GM06990 (cell line): ENCODE measurements at regions not wholly inside any gene's neighbourhood (a gene's known extent, or its start where the extent isn't known, plus 50 kb on each side); places are given as distances from the start of the nearest gene placed in this dataset.
A peak's percentile ranks its signal among the peaks of the same experiment; 100 is the strongest.

Source experiments
- DNase-seq: peaks from one replicate; pipeline ENCODE4 v3.0.0-alpha.2; 2011; ENCODE audit not compliant: insufficient read length; ENCODE audit errors: extremely low read depth
- H3K27me3 ChIP-seq: replicated peaks from 2 replicates; pipeline ENCODE4 v1.6.0; 2011; ENCODE audit warnings: low read length; ENCODE audit not compliant: control insufficient read depth, insufficient read depth
- H3K36me3 ChIP-seq: 2 replicates; pipeline ENCODE4 v1.5.1; 2011; ENCODE audit warnings: low read length; ENCODE audit not compliant: control insufficient read depth, insufficient read depth
- H3K4me3 ChIP-seq: replicated peaks from 2 replicates; pipeline ENCODE4 v1.5.1; 2011; ENCODE audit warnings: low read depth, mild to moderate bottlenecking, control low read depth, low read length
- TF ChIP-seq, protein P1 (sequence below): IDR thresholded peaks from 2 replicates; pipeline ENCODE4 v1.5.1; 2011; ENCODE audit warnings: low read length, control low read depth, mild to moderate bottlenecking, inconsistent platforms; ENCODE audit not compliant: insufficient read depth, poor library complexity, severe bottlenecking

DNA sequence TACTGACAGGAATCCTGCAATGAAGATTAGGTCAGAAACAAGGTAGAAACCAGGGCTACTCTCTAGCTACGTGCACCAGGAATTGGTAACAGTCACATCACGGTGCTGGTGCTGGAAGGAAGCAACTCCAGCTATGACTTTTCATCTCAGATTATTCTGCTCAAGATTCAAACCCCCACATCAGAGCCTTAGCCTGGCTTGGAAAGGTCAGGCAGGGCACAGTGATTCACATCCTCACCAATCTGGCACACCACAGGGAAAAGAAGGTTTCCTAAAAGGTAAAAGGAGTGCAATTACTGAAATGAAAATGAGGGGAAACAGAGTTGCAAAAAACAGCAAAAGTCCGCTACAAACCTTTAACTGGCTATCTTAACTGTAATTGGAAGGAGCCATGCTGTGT, 240.2 kb upstream of the NPSR1 start:
- no peaks in the 10 kb centered on the region for H3K36me3 ChIP-seq
- TF ChIP-seq, protein P1, sequence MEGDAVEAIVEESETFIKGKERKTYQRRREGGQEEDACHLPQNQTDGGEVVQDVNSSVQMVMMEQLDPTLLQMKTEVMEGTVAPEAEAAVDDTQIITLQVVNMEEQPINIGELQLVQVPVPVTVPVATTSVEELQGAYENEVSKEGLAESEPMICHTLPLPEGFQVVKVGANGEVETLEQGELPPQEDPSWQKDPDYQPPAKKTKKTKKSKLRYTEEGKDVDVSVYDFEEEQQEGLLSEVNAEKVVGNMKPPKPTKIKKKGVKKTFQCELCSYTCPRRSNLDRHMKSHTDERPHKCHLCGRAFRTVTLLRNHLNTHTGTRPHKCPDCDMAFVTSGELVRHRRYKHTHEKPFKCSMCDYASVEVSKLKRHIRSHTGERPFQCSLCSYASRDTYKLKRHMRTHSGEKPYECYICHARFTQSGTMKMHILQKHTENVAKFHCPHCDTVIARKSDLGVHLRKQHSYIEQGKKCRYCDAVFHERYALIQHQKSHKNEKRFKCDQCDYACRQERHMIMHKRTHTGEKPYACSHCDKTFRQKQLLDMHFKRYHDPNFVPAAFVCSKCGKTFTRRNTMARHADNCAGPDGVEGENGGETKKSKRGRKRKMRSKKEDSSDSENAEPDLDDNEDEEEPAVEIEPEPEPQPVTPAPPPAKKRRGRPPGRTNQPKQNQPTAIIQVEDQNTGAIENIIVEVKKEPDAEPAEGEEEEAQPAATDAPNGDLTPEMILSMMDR: no peak

DNA sequence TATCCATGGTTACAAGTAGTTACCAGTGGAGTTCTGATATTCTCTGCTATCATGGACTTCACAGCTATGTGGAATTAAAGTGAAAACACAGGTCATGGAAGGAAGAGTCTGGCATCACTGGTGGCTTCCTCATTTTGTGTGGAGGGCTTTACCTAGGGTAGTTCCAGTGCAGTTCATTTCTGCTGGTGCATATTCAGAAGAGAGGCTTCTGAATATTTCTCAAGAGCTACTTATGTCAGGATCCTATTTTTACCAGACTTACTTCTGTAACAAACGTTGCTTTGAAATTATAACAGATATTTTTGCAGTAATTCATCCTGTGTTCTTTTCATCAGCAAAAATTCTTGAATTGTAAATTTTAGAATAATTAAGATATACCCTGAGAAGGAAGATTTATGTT, 236.5 kb upstream of the NPSR1 start:
- Histone ChIP-seq H3K36me3 (no peaks in the 10 kb centered on the region), H3K4me3 (no peak overlapping the region), H3K27me3 (no peaks in the 10 kb centered on the region)
- TF ChIP-seq, protein P1: no peak
- DNase-seq: no peak

More for the DNA sequence above, 240.2 kb upstream of the NPSR1 start:
- Histone ChIP-seq H3K27me3 (no peaks in the 10 kb centered on the region), H3K4me3 (no peak overlapping the region)
- DNase-seq: no peak

DNA sequence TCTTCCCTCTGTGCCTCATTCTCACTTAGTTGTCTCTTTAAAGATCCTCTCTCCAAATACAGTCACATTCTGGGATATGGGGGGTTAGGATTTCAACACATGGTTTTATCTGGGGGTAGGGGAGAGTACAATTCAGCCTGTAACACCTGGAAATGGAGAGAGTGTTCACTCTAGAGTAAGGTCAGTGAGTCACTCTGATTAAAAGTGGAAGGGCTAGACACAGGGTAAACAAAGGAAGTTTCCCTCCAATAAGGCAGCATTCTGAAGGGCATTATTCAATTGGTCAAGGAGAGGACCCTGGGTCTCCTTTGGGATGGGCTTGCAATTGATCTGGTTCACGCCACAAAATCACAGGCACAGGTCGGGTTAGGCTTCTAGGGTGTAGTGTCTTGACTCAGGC, 232.8 kb upstream of the NPSR1 start:
- DNase-seq: no peak
- H3K27me3 ChIP-seq: no peaks in the 10 kb centered on the region
- no peaks in the 10 kb centered on the region for H3K36me3 ChIP-seq
- TF ChIP-seq, protein P1: no peak
- no peak overlapping the region for H3K4me3 ChIP-seq

DNA sequence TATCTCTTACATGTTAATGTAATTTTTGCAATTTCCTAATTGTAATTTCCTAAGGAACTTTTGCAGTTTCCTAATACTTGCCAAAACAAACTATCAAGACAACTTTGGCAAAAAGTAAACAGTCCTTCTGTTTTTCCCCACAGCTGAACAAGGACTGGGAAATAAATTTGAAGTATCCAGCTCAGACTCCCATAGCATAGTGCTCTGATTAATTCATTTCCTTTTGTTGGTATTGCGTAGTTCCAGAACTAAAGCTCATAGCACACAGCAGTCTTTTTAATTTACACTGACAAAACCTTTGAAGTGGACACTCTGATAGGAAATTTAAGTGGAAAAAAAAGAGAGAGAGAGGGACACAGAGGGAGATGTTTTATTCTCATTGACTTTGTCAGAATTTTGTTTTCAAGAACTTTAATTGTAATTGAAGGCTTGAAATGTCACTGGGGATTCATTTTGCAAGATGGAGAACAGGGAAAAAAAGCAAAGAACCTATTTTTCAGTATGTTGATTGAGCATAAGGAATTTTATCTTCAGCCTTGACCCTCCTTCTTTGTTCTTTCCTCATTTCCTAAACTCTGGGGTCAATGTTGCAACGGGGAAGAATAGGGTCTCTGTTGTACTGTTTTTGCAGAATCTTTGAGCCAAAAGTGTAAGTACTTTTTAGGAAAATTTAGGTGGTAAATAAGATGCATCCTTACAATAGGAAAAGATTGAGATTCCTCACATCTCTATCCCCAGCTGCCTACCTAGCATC, 232.2 kb upstream of the NPSR1 start:
- Histone ChIP-seq H3K27me3 (no peaks in the 10 kb centered on the region), H3K4me3 (no peak overlapping the region), H3K36me3 (no peaks in the 10 kb centered on the region)
- TF ChIP-seq, protein P1: no peak
- no peak for DNase-seq

DNA sequence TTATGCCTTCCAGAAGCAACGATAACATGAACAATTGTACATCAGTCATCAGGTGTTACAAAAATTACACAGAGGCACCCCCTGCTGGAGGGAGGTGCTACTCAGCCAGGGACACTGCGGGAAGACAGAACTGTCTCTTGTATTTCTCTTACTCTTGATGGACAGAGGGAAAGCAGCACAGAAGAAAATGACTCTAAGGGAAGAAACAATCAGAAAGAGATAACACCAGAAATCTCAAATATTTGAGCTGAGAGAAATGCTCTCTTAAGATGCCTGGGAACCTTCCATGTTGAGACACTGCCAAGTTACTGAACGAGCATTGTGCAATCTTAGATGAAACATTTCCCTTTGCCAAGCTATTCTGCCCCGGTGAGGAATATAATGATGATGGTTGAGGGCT, 227.6 kb upstream of the NPSR1 start:
- Histone ChIP-seq H3K4me3 (no peak overlapping the region), H3K27me3 (no peaks in the 10 kb centered on the region), H3K36me3 (no peaks in the 10 kb centered on the region)
- no peak for DNase-seq
- TF ChIP-seq, protein P1: peak; percentile 40
